C4-2B (cell line): ENCODE measurements at regions not wholly inside any gene's neighbourhood (a gene's known extent, or its start where the extent isn't known, plus 50 kb on each side); places are given as distances from the start of the nearest gene placed in this dataset.

Experiments
- ZFX ChIP-seq: fragments of 450-650 bp; IDR thresholded peaks from 2 replicates; pipeline ENCODE4 v1.6.1; 2017
- TF ChIP-seq, protein P1 (sequence below): fragments of 450-650 bp; conservative IDR thresholded peaks from 2 replicates; pipeline ENCODE4 v1.5.1; 2017; ENCODE audit warnings: mild to moderate bottlenecking

DNA sequence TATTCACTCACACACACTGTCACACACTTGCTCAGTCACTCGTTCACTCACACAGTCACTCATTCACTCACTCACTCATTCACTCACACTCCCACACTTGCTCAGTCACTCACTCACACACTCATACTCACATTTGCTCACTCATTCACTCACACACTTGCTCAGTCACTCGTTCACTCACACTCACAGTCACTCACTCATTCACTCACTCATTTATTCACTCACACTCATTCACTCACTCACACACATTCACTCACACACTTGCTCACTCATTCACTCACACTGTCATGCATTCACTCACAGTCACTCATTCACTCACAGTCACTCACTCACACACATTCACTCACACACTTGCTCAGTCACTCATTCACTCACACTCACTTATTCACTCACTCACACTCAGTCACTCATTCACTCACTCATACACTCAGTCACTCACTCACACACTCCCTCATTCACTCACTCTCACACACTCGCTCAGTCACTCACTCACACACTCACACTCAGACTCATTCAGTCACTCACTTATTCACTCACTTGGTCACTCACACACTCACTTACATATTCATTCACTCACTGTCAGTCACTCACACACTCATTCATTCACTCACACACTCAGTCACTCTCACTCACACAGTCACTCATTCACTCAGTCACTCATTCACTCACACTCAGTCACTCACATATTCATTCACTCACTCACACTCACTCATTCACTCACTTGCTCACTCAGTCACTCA is 167.0 kb upstream of the C1orf174 start:
- TF ChIP-seq, protein P1, sequence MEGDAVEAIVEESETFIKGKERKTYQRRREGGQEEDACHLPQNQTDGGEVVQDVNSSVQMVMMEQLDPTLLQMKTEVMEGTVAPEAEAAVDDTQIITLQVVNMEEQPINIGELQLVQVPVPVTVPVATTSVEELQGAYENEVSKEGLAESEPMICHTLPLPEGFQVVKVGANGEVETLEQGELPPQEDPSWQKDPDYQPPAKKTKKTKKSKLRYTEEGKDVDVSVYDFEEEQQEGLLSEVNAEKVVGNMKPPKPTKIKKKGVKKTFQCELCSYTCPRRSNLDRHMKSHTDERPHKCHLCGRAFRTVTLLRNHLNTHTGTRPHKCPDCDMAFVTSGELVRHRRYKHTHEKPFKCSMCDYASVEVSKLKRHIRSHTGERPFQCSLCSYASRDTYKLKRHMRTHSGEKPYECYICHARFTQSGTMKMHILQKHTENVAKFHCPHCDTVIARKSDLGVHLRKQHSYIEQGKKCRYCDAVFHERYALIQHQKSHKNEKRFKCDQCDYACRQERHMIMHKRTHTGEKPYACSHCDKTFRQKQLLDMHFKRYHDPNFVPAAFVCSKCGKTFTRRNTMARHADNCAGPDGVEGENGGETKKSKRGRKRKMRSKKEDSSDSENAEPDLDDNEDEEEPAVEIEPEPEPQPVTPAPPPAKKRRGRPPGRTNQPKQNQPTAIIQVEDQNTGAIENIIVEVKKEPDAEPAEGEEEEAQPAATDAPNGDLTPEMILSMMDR, result no peak
- no peak for TF ChIP-seq ZFX
